Fibroblast of lung (primary cell): ENCODE measurements at regions not wholly inside any gene's neighbourhood (a gene's known extent, or its start where the extent isn't known, plus 50 kb on each side); places are given as distances from the start of the nearest gene placed in this dataset.

ENCODE experiments used
- DNase-seq, 2 donors: peaks; one replicate each; pipeline versions ENCODE4 v3.0.0 to v3.0.0-alpha.2; 2010; ENCODE audit warnings: low read depth in 2 of 2
- H2AFZ ChIP-seq: 2 replicates; pipeline ENCODE4 v1.5.1; 2012; ENCODE audit warnings: low read length, control low read depth, inconsistent platforms
- H3K27ac ChIP-seq: 2 replicates; pipeline ENCODE4 v1.5.1; 2011; ENCODE audit warnings: low read length, control low read depth; ENCODE audit not compliant: insufficient read depth
- H3K27me3 ChIP-seq: 2 replicates; pipeline ENCODE4 v1.5.1; 2011; ENCODE audit warnings: mild to moderate bottlenecking, low read length; ENCODE audit not compliant: control insufficient read depth, insufficient read depth
- H3K36me3 ChIP-seq: 2 replicates; pipeline ENCODE4 v1.5.1; 2011; ENCODE audit warnings: low read length; ENCODE audit not compliant: control insufficient read depth, insufficient read depth
- H3K4me1 ChIP-seq: 2 replicates; pipeline ENCODE4 v1.5.1; 2011; ENCODE audit warnings: low read length; ENCODE audit not compliant: control insufficient read depth, insufficient read depth; ENCODE audit errors: extremely low read depth
- H3K4me2 ChIP-seq: 2 replicates; pipeline ENCODE4 v1.5.1; 2011; ENCODE audit warnings: low read length, control low read depth; ENCODE audit not compliant: insufficient read depth; ENCODE audit errors: extremely low read depth
- H3K4me3 ChIP-seq, 4 experiments: fragments of 200-600 bp in 1 of 4; sonication (generic) in 1 of 4; replicated peaks in 1 of 4; 2 replicates each; pipeline ENCODE4 v1.5.1; 2011 to 2016; ENCODE audit warnings: low read length in 4 of 4, low read depth in 3 of 4, mild to moderate bottlenecking in 3 of 4, control low read depth in 2 of 4, inconsistent platforms in 1 of 4, mixed read lengths in 1 of 4; ENCODE audit not compliant: insufficient read depth in 1 of 4; ENCODE audit errors: control extremely low read depth in 1 of 4
- H3K79me2 ChIP-seq: 2 replicates; pipeline ENCODE4 v1.5.1; 2012; ENCODE audit warnings: mild to moderate bottlenecking, low read length, inconsistent platforms; ENCODE audit not compliant: control insufficient read depth, insufficient read depth
- H3K9ac ChIP-seq: 2 replicates; pipeline ENCODE4 v1.5.1; 2011; ENCODE audit warnings: mild to moderate bottlenecking, low read length, control low read depth; ENCODE audit not compliant: insufficient read depth
- H3K9me3 ChIP-seq: 2 replicates; pipeline ENCODE4 v1.5.1; 2012; ENCODE audit warnings: low read depth, low read length; ENCODE audit not compliant: control insufficient read depth, insufficient read depth
- H4K20me1 ChIP-seq: 2 replicates; pipeline ENCODE4 v1.5.1; 2011; ENCODE audit warnings: low read length; ENCODE audit not compliant: control insufficient read depth, insufficient read depth; ENCODE audit errors: extremely low read depth
- CTCF ChIP-seq, 2 donors: IDR thresholded peaks in 1 of 2; conservative IDR thresholded peaks in 1 of 2; 1 replicate in 1 of 2; 2 replicates in 1 of 2; pipeline ENCODE4 v1.5.1; 2011 to 2012; ENCODE audit warnings: low read length in 2 of 2, control low read depth in 1 of 2, inconsistent platforms in 1 of 2, low read depth in 1 of 2, mild to moderate bottlenecking in 1 of 2
- EZH2 ChIP-seq: IDR thresholded peaks from 2 replicates; pipeline ENCODE4 v1.5.1; 2012; ENCODE audit warnings: low read length, control low read depth, mild to moderate bottlenecking; ENCODE audit errors: missing control alignments

- Histone ChIP-seq H3K27me3 (no peaks in the 10 kb centered on the region), H3K79me2 (no peaks in the 10 kb centered on the region), H2AFZ (no peak overlapping the region), H3K4me3 (no peak overlapping the region), H3K9ac (no peak overlapping the region), H3K4me1 (no peaks in the 10 kb centered on the region), H3K27ac (no peak overlapping the region), H3K9me3 (no peaks in the 10 kb centered on the region), H3K36me3 (no peaks in the 10 kb centered on the region), H4K20me1 (no peaks in the 10 kb centered on the region), H3K4me2 (no peak overlapping the region)
- TF ChIP-seq EZH2 (no peak), CTCF (conservative IDR thresholded peaks at IDR 0.05 in 1 of 2, IDR thresholded peaks at IDR 0.05 in 1 of 2; ENCODE audit: low read depth in 1 of 2, low read length in 2 of 2) (no peak)
- no peak for DNase-seq
Measured at GRCh38 chr13:53890696-53891095, 862.1 kb downstream of the OLFM4 start.

DNA sequence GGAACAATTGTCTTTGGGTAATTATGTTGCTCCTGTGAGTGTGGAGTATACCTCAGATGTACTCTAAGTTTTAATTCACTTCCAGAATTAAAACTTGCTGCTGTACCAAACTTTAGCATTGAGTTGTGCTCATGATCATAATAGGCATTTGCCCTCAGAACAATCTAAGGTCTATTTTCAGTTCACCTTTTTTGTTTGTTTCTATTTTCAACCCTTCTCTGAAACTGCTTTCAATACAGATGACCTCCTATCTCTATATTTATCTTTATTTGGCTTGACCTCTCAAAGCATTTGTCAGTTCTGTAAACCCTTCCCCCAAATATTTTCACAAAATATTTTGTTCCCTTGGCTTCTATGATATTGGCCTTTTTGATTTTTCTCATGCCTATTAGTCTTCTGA, 873.0 kb downstream of the OLFM4 start:
- TF ChIP-seq CTCF (conservative IDR thresholded peaks at IDR 0.05 in 1 of 2, IDR thresholded peaks at IDR 0.05 in 1 of 2; ENCODE audit: low read depth in 1 of 2, low read length in 2 of 2) (no peak), EZH2 (no peak)
- H4K20me1 ChIP-seq: no peaks in the 10 kb centered on the region
- no peak for DNase-seq
- no peak overlapping the region for H2AFZ ChIP-seq
- H3K27me3 ChIP-seq: no peaks in the 10 kb centered on the region
- H3K4me3 ChIP-seq: no peak overlapping the region
- no peaks in the 10 kb centered on the region for H3K9me3 ChIP-seq
- H3K27ac ChIP-seq: no peak overlapping the region
- no peaks in the 10 kb centered on the region for H3K79me2 ChIP-seq
- no peak overlapping the region for H3K4me2 ChIP-seq
- H3K9ac ChIP-seq: no peak overlapping the region
- no peaks in the 10 kb centered on the region for H3K36me3 ChIP-seq
- H3K4me1 ChIP-seq: no peaks in the 10 kb centered on the region

- Histone ChIP-seq H3K9me3 (no peaks in the 10 kb centered on the region), H3K4me3 (no peak overlapping the region), H4K20me1 (no peaks in the 10 kb centered on the region), H3K4me2 (no peak overlapping the region), H2AFZ (no peak overlapping the region), H3K27ac (no peak overlapping the region), H3K79me2 (no peaks in the 10 kb centered on the region), H3K9ac (no peak overlapping the region), H3K4me1 (no peaks in the 10 kb centered on the region), H3K27me3 (no peaks in the 10 kb centered on the region), H3K36me3 (no peaks in the 10 kb centered on the region)
- no peak for DNase-seq
- no peak for TF ChIP-seq CTCF (conservative IDR thresholded peaks at IDR 0.05 in 1 of 2, IDR thresholded peaks at IDR 0.05 in 1 of 2; ENCODE audit: low read depth in 1 of 2, low read length in 2 of 2)
- no peak for TF ChIP-seq EZH2
Measured at GRCh38 chr13:53907891-53908290, 879.3 kb downstream of the OLFM4 start.
